Activated CD4-positive, alpha-beta T cell treated with anti-CD3 and anti-CD28 coated beads, Interleukin-2, Interleukin-6, amounts not matched to agents 100 ng/mL and 50 ng/mL, durations not matched to agents 16 hours and 8 hours (primary cell): ENCODE measurements at regions not wholly inside any gene's neighbourhood (a gene's known extent, or its start where the extent isn't known, plus 50 kb on each side); places are given as distances from the start of the nearest gene placed in this dataset.
A peak's percentile ranks its signal among the peaks of the same experiment; 100 is the strongest.

Source experiments
- DNase-seq: peaks from one replicate; pipeline ENCODE4 v3.0.0-alpha.2; 2020

DNA sequence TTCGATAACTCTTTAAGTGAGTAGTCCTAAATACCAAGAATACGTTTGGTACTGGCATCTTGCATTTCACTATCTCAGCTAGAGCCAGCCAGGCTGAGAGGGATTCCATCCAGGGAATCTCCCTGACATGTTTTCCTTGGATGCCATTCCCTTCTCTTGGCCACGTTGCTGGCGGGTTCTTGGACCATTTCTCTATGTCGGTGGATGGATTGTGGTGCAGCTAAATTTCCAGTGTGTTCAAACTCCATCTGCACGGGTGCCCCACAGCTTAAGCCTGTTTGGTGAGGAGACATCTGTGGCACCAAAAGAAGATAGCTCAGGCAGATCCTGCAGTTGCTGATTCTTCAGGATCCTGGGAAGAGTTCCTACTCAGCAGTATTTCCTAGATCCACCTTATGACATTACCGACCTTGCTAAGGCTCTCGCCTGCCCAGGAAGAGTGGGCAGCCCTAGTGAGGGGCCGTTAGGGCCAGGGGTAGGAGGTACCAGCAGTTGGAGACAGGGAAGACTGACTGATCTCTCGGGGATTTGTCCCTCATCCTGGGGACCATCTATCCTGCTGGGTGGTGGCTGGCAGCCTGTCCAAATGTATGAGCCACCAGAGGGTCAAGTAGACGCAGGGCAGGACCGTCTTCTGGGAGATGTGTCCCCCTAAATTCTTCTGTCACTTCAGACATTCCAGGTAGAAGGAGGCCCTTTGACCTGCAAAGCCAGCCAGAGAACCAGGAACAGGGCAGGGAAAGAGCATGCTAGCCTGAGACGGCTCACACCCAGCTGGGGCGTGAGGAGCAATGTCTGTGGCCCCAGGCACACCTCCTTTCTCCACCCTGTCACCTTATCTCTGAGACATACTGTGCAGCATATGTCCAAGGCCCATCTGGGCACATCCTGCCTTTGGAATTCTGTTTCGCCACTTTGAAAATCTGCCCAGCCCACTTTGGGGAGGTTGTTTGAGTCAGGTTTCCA is 72.6 kb upstream of the CAPRIN2 start:
- DNase-seq: no peak

DNA sequence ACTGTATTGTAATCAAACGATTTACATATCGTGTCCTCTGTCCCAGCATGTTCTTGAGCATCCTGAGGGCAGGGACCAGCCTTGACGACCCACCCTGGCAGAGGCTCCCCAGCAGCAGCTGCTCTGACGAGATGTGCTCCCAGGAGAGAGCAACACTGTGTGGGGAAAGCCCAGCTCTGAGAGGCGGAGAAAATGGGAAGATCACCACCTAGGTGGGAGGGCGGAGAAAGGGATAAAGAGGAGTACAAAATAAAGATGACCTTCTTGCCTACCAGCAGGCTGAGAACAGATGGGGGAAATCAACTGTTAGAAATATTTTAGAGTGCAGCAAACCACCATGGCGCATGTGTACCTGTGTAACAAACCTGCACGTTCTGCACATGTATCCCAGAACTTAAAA is 71.5 kb upstream of the CAPRIN2 start:
- no peak for DNase-seq

DNA sequence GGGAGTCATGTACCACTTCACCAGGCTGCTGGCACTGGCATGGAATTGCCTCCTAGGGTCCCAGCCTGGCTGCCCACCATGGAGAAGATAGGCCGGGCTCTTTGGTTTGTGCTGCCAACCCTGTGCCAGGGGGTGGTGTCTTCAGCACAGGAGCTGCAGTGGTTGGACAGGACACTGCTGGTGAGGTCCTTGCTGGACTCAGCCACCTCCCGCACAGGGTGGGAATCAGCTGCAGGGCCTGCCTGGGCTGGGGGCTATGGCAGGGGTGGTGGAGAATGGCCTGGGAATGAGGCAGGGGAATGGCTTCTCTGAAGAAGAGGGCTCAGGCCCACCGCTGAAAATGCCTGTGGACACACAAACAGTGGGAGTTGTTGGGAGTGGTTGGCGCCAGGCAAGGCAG is 70.6 kb upstream of the CAPRIN2 start:
- DNase-seq: no peak

DNA sequence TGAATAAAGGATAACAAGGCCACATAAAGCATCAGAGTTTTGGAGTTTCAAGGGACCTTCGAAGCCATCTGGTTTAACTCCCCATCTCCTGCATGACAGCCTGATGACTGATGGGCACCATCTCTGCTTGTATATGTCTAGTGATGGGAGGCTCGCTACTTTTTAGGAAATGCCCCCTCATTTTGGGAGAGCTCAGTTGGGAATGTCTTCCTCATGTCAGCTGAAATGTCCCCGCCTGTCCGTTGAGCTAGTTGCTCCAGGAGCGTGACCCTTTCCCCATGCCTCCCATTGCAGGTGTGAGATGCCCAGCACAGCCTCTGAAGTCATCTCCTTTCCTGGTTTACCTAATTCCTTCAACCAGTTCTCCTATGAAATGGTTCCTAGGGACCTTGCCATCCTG is 69.6 kb upstream of the CAPRIN2 start:
- DNase-seq: no peak

DNA sequence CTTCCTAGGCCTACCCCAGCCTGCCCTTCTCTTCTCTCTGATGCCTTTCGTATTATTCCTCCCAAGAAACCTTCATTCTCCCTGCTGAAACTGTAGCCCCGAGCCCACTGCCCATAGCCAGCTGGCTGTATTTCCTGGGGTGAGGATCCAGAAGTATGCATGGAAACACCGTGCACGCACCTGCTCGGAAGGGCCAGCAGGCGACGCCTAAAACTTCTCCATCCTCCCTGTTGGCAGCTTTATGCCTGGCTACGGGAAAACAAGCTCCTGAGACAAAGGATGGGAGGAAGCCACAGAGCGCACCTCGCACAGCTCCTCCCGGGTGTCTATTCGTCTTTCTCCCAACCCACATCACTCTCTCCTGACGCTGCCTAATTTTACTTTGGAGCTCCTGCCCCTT is 69.0 kb upstream of the CAPRIN2 start:
- no peak for DNase-seq

DNA sequence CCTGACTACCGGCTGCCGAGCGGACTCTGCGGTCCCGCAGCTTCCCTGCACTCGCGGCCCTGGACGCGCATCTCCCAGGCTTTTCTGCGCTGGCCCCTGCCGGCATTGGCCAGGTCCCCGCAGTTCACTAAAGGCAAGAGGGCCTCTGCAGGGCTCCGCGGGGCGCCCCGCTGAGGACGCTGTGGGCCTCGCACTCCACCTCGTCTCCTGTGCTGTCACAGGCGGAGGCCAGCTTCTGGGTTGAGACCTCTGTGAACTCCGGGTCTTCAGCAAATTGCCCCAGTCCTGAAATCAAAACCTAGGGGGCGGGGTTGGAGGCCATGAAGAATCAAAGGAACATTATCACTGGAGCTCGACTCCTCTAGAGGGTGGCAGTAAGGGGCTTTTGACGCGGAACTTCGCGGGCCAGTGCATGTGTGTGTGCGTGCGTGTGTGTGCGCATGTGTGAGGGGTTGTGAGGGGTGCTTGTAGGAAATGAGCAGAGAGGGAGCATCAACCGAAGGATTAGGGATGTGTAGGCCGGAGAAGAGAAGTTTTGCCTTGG is 68.5 kb upstream of the CAPRIN2 start:
- DNase-seq: peak; percentile 32

DNA sequence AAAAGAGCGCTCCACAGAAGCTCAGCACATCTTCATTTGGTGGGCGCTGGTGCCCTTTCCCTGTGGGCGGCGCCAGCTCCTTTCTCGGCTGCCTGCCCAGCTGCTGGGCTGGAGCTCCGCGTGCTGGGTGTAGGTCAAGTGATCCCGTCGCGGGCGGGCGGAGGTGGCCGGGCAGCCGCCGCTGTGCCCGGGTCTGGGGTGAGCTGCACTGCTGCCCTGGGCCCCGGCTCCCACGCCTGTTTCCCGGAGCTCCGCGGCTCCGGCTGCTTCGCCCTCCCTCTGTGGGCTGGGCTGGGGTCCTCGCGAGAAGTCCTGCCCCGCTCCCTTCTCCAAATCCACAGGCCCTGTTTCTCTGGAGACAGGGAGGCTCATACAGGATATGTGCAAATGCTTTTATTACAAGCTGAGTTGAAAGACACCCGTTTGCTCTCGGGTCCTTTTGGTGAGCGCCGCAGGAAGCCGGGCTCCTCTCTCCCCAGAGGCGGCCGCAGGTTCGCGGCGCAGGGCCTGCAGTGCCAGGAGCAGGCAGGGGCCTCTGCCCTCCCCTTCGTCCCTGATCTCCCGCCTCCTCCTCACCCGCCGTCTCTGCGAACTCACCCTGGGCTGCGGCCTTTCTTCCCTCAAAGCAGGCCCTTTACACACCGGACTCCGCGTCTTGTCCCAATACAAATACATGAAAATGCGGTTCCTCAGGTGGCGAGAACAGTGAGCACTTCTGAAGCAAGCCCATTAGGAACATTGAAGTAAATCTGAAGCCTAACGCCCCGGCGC is 67.8 kb upstream of the CAPRIN2 start:
- DNase-seq: peak; percentile 42

DNA sequence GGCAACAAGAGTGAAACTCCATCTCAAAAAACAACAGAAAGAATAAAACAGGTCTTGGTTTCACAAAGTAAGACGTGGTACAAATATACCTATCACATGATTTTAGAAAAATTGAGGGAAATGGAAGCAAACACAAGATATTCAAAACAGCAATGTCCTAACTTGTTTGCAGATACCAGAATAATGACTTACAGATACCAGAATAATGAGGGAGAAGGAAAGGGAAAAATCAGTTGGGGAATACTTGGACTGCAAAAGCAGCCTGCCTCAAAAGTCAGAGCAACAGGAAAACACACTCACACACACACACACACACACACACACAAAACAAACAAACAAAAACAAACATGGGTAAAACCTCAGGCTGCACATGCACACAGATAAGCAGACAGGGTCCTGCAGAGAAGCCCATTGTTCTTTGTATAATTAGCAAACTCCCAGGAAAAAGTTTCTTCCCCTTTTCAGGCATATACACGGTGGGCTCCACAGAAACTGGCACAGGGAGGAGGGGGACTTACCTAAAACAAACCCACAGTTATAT is 65.7 kb upstream of the CAPRIN2 start:
- no peak for DNase-seq

DNA sequence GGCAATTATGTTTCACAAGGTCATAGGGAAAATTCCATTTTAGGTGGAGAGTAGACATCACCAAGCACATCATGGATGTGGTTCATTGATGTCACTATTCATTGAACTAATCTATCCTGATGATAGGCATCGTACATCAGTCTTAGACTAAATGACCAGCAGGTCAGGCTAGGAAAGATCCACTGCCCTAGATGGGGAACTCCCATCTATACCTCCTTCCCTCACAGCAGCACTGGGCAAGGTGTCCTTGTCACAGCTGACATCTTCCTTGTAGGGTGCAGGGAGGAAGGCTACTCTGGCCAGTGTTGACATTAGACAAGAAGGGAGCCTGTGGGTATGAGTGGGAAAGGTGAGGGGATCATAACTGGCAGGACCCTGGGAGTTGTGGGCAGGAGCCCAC is 63.8 kb upstream of the CAPRIN2 start:
- no peak for DNase-seq

DNA sequence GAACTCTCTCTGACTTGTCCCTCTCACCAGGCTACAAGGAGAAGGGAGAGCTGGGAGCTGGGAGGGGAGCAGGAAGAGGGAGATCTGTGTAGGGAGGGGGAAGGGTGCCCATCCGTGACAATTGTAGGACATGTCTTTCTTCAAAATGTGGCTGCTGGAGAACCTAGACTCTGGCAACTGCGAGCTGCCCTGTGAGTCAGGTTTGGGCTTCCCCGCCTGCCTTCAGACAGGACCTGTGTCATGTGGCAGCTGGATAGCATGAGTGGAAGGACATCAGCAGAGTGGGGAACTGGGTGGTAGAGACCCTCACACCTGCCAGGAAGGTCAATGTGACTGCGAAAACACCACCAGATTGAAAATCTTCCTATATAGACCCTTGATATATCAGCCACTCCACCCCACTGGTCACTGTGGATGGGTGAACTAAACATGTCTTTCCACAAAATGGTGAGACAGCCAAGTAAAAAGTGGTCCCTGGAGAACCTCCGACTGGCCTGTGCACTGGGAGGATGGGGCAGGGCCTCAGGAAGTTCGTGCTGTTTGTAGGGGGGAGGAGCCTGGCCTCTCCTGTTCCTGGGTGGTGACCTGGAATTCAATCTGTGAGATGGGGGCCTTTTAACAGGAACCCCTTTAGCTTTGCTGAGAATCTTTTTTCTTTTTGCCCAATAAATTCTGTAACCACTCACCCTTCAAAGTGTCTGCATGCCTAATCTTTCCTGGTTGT is 62.2 kb upstream of the CAPRIN2 start:
- DNase-seq: no peak

DNA sequence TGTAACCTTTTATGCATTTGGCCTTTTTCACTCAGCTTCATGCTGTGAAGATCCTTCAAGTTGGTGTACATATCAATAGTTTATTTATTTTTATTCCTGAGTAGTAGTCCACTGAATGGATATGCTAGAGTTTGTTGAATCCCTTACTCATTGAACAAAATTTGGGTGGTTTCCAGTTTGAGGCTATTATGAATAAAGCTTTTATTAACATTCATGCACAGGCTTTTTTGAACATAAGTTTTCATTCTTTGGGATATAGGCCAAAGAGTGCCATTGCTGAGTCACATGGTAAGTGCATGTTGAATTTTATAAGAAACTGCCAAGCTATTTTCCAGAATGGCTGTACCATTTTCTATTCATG is 59.5 kb upstream of the CAPRIN2 start:
- DNase-seq: no peak

DNA sequence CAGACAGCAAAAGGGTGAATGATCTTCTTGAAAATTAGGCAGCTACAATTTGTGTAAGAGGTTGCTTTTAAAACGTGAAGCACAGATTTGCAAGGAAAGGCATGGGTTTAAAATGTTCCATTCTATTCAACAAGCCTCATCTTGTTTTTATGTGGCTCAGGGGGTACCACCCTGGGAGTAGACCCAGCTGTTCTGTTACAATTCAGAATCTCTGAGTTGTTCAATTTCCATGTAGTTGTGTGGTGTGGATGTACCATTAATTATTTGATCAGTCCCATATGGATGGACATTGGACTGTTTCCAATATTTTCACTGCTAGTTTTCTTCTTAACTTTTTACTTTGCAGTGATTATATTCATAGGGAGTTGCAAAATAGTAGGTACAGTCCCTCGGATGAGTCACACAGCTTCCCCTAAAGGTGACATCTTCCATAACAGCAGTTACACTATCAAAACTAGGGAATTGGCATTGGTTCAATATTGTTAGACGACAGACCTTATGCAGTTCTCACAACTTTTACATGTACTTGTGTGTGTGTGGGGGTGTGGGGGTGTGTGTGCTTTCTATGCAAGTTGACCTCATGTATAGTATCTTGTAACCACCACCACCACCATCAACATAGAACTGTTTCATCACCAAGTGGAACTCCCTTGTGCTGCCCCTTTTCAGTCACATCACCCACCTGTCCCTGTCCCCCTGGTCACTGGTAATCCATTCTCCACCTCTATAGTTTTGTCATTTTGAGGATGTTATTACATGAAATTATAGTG is 59.0 kb upstream of the CAPRIN2 start:
- no peak for DNase-seq

DNA sequence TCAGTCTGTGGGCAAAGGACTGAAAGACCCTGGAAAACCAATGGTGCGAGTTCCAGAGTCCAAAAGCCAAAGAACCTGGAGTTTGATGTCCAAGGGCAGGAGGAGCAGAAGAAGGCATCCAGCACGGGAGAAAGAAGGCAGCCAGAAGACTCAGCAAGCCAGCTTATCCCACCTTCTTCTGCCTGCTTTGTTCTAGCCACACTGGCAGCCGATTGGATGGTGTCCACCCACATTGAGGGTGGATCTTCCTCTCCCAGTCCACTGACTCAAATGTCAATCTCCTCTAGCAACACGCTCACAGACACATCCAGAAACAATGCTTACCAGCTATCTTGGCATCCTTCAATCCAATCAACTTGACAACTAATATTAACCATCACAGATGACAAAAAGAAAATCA is 57.2 kb upstream of the CAPRIN2 start:
- DNase-seq: no peak

DNA sequence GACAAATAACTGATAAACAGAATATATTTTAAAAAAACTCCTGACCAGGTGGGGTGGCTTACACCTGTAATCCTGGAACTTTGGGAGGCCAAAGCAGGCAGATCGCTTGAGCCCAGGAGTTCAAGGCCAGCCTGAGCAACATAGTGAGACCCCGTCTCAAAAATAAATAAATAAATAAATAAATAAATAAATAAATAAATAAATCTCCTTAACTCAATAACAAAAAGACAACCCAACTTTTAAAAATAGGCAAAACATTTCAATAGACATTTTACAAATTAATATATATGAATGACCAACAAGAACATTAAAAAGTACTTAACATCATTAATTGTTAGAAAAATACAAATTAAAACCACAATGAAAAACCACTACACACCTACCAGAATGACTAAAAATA is 56.2 kb upstream of the CAPRIN2 start:
- DNase-seq: no peak

DNA sequence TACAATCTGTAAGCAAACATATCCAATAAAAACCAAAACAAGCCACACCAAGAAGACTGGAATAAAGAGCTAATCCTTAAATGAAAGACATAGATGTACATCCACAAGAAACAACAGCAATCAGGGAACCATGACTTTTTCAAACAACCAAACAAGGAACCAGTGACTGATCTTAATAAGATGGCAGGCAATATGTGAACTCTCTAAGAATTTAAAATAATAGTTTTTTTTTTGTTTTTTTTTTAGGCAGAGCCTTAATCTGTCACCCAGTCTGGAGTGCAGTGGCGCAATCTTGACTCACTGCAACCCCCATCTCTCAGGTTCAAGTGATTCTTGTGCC is 52.9 kb upstream of the CAPRIN2 start:
- no peak for DNase-seq

DNA sequence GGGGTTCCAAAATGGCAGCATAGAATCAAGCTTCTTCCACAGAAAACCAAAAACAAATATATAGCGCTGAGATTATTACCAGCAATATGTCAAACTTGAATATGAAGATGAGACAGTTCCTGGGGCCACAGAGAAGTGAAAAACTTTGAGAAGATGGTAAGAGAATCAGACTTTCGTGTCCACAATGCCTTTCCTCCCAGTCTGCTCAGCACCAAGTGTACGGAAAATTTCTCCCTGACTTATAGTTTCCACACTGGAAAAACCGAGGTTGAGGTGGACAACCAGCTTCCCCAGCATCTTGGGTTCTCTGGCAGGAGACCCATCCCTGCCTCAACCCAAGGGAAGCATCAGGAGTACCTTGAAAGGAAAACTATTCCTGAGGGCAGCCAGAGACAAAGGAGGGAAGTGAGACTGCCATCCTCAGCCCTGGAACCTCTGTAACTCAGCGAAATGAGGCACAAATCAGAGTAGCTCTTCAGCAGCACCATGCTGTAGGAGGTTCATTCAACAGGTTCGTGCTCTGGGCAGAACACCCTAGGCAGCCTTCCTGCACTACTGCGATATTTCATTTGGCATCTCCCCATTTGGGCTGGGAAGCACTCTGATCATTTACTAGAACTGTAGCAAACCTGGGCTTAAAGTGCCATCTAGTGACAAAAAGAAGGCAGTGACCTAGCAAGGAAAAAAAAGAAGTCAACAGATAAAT is 52.4 kb upstream of the CAPRIN2 start:
- peak; percentile 43 for DNase-seq

DNA sequence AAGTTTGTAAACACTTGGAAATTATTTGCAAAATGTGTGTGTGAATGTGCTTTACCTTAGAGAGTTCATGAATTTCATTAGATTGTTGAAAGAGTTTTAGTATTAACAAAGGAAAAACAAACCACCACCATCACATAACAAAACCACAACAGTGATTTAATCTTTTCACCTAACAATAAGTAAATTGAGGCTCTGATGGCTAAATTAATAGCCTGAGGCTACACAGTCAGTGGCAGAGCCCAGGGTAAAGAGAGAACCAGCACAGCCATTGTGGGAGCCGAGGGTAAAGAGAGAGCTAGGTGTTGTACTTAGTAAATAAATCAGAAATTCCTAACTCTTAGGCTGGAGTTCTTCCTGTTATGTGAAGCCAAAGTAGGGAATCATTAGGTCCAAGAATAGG is 51.2 kb upstream of the CAPRIN2 start:
- no peak for DNase-seq
